ENCODE measurements at regions not wholly inside any gene's neighbourhood (a gene's known extent, or its start where the extent isn't known, plus 50 kb on each side); places are given as distances from the start of the nearest gene placed in this dataset.

- DNase-seq, result no peak
Measured at GRCh38 chr22:49564054-49564453, 263.6 kb downstream of the BRD1 start.

GRCh38 chr22:49562685-49563249 lies 264.9 kb downstream of the BRD1 start:
- DNase-seq, result no peak

GRCh38 chr22:49561976-49562375 lies 265.7 kb downstream of the BRD1 start:
- DNase-seq, result no peak

GRCh38 chr22:49561338-49561737 lies 266.3 kb downstream of the BRD1 start:
- no peak for DNase-seq

- DNase-seq, result no peak
Measured at GRCh38 chr22:49555526-49555925, 272.1 kb downstream of the BRD1 start.

GRCh38 chr22:49554741-49555140 lies 272.9 kb downstream of the BRD1 start:
- no peak for DNase-seq

- DNase-seq, result no peak
Measured at GRCh38 chr22:49554296-49554625, 273.4 kb downstream of the BRD1 start.

GRCh38 chr22:49553518-49554295 lies 274.0 kb downstream of the BRD1 start:
- DNase-seq, result no peak

- DNase-seq, result no peak
Measured at GRCh38 chr22:49553076-49553475, 274.6 kb downstream of the BRD1 start.

- DNase-seq, result no peak
Measured at GRCh38 chr22:49551897-49552614, 275.6 kb downstream of the BRD1 start.

- no peak for DNase-seq
Measured at GRCh38 chr22:49551446-49551845, 276.2 kb downstream of the BRD1 start.

GRCh38 chr22:49550766-49551362 lies 276.8 kb downstream of the BRD1 start:
- DNase-seq, result no peak

- DNase-seq, result no peak
Measured at GRCh38 chr22:49550141-49550430, 277.6 kb downstream of the BRD1 start.

GRCh38 chr22:49549256-49550140 lies 278.2 kb downstream of the BRD1 start:
- no peak for DNase-seq

GRCh38 chr22:49548356-49549202 lies 279.1 kb downstream of the BRD1 start:
- no peak for DNase-seq

GRCh38 chr22:49547751-49548239 lies 279.9 kb downstream of the BRD1 start:
- DNase-seq, result no peak

GRCh38 chr22:49546811-49547585 lies 280.7 kb downstream of the BRD1 start:
- DNase-seq, result no peak

- DNase-seq, result no peak
Measured at GRCh38 chr22:49545606-49546005, 282.1 kb downstream of the BRD1 start.

GRCh38 chr22:49544286-49544685 lies 283.4 kb downstream of the BRD1 start:
- no peak for DNase-seq

- no peak for DNase-seq
Measured at GRCh38 chr22:49543876-49544275, 283.8 kb downstream of the BRD1 start.

GRCh38 chr22:49541693-49542230 lies 285.9 kb downstream of the BRD1 start:
- no peak for DNase-seq
